Prostate gland (tissue), 2 donors: ENCODE measurements at regions not wholly inside any gene's neighbourhood (a gene's known extent, or its start where the extent isn't known, plus 50 kb on each side); places are given as distances from the start of the nearest gene placed in this dataset.

Source experiments
- DNase-seq: peaks from one replicate; pipeline ENCODE4 v3.0.0-alpha.2; 2019; ENCODE audit warnings: low spot score
- H3K27ac ChIP-seq, 2 donors: fragments of 200-600 bp; sonication (generic); 2 replicates each; pipeline ENCODE4 v1.5.1; 2017 to 2019
- H3K27me3 ChIP-seq: fragments of 200-600 bp; sonication (generic); replicated peaks from 2 replicates; pipeline ENCODE4 v1.5.1; 2019; ENCODE audit not compliant: insufficient read depth
- H3K36me3 ChIP-seq, 2 donors: fragments of 200-600 bp; sonication (generic); 1 replicate in 1 of 2; 2 replicates in 1 of 2; pipeline versions ENCODE4 v1.5.1 to v1.8.1; 2017 to 2019
- H3K4me1 ChIP-seq: fragments of 200-600 bp; sonication (generic); replicated peaks from 2 replicates; pipeline ENCODE4 v1.5.1; 2019
- H3K4me3 ChIP-seq, 2 donors: fragments of 200-600 bp; sonication (generic); 2 replicates each; pipeline ENCODE4 v1.5.1; 2017 to 2019
- H3K9me3 ChIP-seq: fragments of 200-600 bp; sonication (generic); 2 replicates; pipeline ENCODE4 v1.5.1; 2017
- CTCF ChIP-seq, 4 experiments: fragments of 200-600 bp in 2 of 4; fragments of 450-650 bp in 2 of 4; sonication (generic) in 2 of 4; IDR thresholded peaks; 1 replicate in 3 of 4; 2 replicates in 1 of 4; pipeline ENCODE4 v1.5.1; 2016 to 2019; ENCODE audit warnings: antibody characterized with exemption in 4 of 4, mild to moderate bottlenecking in 2 of 4, moderate library complexity in 2 of 4
- POLR2A ChIP-seq: fragments of 450-650 bp; IDR thresholded peaks from one replicate; pipeline ENCODE4 v1.6.1; 2016; ENCODE audit warnings: antibody characterized with exemption, mild to moderate bottlenecking
- POLR2AphosphoS5 ChIP-seq: sonication (generic); formaldehyde crosslinking; IDR thresholded peaks from one replicate; pipeline ENCODE4 v1.6.1; 2017; ENCODE audit warnings: antibody characterized with exemption
- WGBS: methylation state at CpG from one replicate; pipeline ENCODE4 v1.1.5; 2018; 5-methylcytosine and 5-hydroxymethylcytosine counted together
- intact Hi-C: fragments of 100-400 bp; cut with DNase I; formaldehyde crosslinking; loops from one replicate; pipeline ENCODE4 v1.14.2; 2022

GRCh38 chr5:74044936-74045335 is 418.9 kb downstream of the ARHGEF28 start:
- no peaks in the 10 kb centered on the region for H3K27me3 ChIP-seq
- TF ChIP-seq POLR2A: no peak
- TF ChIP-seq POLR2AphosphoS5: no peak
- no peak for TF ChIP-seq CTCF (IDR thresholded peaks at IDR 0.05)
- 91% methylated on average over 5 of the region's 5 CpGs for WGBS
- no peaks in the 10 kb centered on the region for H3K36me3 ChIP-seq
- H3K4me1 ChIP-seq: no peaks in the 10 kb centered on the region
- intact Hi-C loops: no loop called here
- H3K4me3 ChIP-seq: no peak overlapping the region
- H3K9me3 ChIP-seq: no peaks in the 10 kb centered on the region
- DNase-seq: no peak
- H3K27ac ChIP-seq: no peak overlapping the region

- 83% methylated on average over 4 of the region's 4 CpGs for WGBS
- no peak for TF ChIP-seq POLR2AphosphoS5
- no peak for TF ChIP-seq POLR2A
- TF ChIP-seq CTCF (IDR thresholded peaks at IDR 0.05): no peak
- intact Hi-C loops: no loop called here
- Histone ChIP-seq H3K9me3 (no peaks in the 10 kb centered on the region), H3K4me3 (no peak overlapping the region), H3K27ac (no peak overlapping the region), H3K36me3 (no peaks in the 10 kb centered on the region), H3K4me1 (no peaks in the 10 kb centered on the region), H3K27me3 (no peaks in the 10 kb centered on the region)
- DNase-seq: no peak
Measured at GRCh38 chr5:74042959-74043358, 417.0 kb downstream of the ARHGEF28 start.

GRCh38 chr5:74042559-74042958 is 416.6 kb downstream of the ARHGEF28 start:
- no peaks in the 10 kb centered on the region for H3K4me1 ChIP-seq
- no peaks in the 10 kb centered on the region for H3K9me3 ChIP-seq
- intact Hi-C loops: no loop called here
- TF ChIP-seq POLR2AphosphoS5 (no peak), CTCF (IDR thresholded peaks at IDR 0.05) (no peak), POLR2A (no peak)
- H3K27me3 ChIP-seq: no peaks in the 10 kb centered on the region
- no peak for DNase-seq
- 89% methylated on average over 7 of the region's 7 CpGs for WGBS
- H3K36me3 ChIP-seq: no peaks in the 10 kb centered on the region
- H3K4me3 ChIP-seq: no peak overlapping the region
- H3K27ac ChIP-seq: no peak overlapping the region

GRCh38 chr5:74041913-74042312 is 415.9 kb downstream of the ARHGEF28 start:
- Histone ChIP-seq H3K27ac (no peak overlapping the region), H3K4me1 (no peaks in the 10 kb centered on the region), H3K9me3 (no peaks in the 10 kb centered on the region), H3K36me3 (no peaks in the 10 kb centered on the region), H3K4me3 (no peak overlapping the region), H3K27me3 (no peaks in the 10 kb centered on the region)
- DNase-seq: no peak
- no peak for TF ChIP-seq CTCF (IDR thresholded peaks at IDR 0.05)
- no peak for TF ChIP-seq POLR2AphosphoS5
- TF ChIP-seq POLR2A: no peak
- intact Hi-C loops: no loop called here

- WGBS: 77% methylated on average over 5 of the region's 5 CpGs
- H3K4me1 ChIP-seq: no peaks in the 10 kb centered on the region
- no peak overlapping the region for H3K27ac ChIP-seq
- DNase-seq: no peak
- H3K36me3 ChIP-seq: no peaks in the 10 kb centered on the region
- intact Hi-C loops: no loop called here
- no peaks in the 10 kb centered on the region for H3K9me3 ChIP-seq
- no peak overlapping the region for H3K4me3 ChIP-seq
- H3K27me3 ChIP-seq: no peaks in the 10 kb centered on the region
- no peak for TF ChIP-seq POLR2AphosphoS5
- TF ChIP-seq CTCF (IDR thresholded peaks at IDR 0.05): no peak
- no peak for TF ChIP-seq POLR2A
Measured at GRCh38 chr5:74040811-74041491, 415.0 kb downstream of the ARHGEF28 start.
